C4-2B (cell line): ENCODE measurements at regions not wholly inside any gene's neighbourhood (a gene's known extent, or its start where the extent isn't known, plus 50 kb on each side); places are given as distances from the start of the nearest gene placed in this dataset.

Experiments
- CTCF ChIP-seq: fragments of 450-650 bp; conservative IDR thresholded peaks from 2 replicates; pipeline ENCODE4 v1.5.1; 2017; ENCODE audit warnings: mild to moderate bottlenecking
- ZFX ChIP-seq: fragments of 450-650 bp; IDR thresholded peaks from 2 replicates; pipeline ENCODE4 v1.6.1; 2017

DNA sequence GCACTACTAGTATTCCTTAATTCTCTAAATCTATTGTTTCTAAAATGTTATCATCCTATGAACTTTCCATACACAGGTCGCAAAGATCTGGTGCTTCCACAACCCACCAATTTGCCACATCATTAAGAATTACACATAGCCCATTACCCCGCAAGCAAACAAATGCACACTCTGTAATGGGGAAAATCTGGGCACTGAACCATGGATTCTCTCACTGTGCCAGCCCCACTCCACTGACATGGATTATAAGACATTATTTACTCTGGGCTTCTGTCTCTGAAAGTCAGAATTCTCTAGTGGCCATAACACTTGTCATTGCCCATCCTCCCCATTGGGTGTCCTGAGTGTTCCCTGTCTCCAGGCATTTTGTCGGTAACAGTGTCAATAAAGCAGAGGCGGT lies 537.1 kb downstream of the EPHA4 start:
- no peak for TF ChIP-seq CTCF
- no peak for TF ChIP-seq ZFX
